CD4-positive, alpha-beta memory T cell (primary cell): ENCODE measurements at regions not wholly inside any gene's neighbourhood (a gene's known extent, or its start where the extent isn't known, plus 50 kb on each side); places are given as distances from the start of the nearest gene placed in this dataset.
"Not testable (repeated sequence)": the region's sequence is repeated elsewhere in the genome, so short reads cannot be mapped to it uniquely, and the experiment has no call there.

Experiments
- CTCF ChIA-PET: fragments of 350-600 bp; sonication (Branson Sonifier 250); formaldehyde crosslinking; loops from one replicate; lab custom pipeline; 2021; ENCODE audit warnings: inconsistent platforms; ENCODE audit not compliant: partially characterized antibody; lab: Charles Lee
- POLR2A ChIA-PET: fragments of 350-600 bp; sonication (Branson Sonifier 250); formaldehyde crosslinking; loops from one replicate; lab custom pipeline; 2021; ENCODE audit not compliant: partially characterized antibody; lab: Charles Lee
- DNase-seq, 5 donors: peaks; one replicate each; pipeline versions ENCODE4 v3.0.0 to v3.0.0-alpha.2; 2020 to 2022; ENCODE audit warnings: mixed read lengths in 1 of 5
- H3K27ac ChIP-seq: one replicate; pipeline ENCODE4 v1.7.0; 2013; ENCODE audit warnings: low read depth, low read length
- H3K27me3 ChIP-seq: 2 replicates; pipeline ENCODE4 v1.7.0; 2013; ENCODE audit warnings: mild to moderate bottlenecking, low read length, moderate library complexity; ENCODE audit not compliant: insufficient read depth
- H3K36me3 ChIP-seq: 2 replicates; pipeline ENCODE4 v1.7.0; 2013; ENCODE audit warnings: mild to moderate bottlenecking, low read length, moderate library complexity; ENCODE audit not compliant: insufficient read depth
- H3K4me1 ChIP-seq: 2 replicates; pipeline ENCODE4 v1.7.0; 2013; ENCODE audit warnings: mild to moderate bottlenecking, low read length, moderate library complexity; ENCODE audit not compliant: insufficient read depth
- H3K4me3 ChIP-seq, 2 donors: one replicate each; pipeline ENCODE4 v1.7.0; 2013; ENCODE audit warnings: low read length in 2 of 2, mild to moderate bottlenecking in 1 of 2
- H3K9me3 ChIP-seq, 2 donors: one replicate each; pipeline ENCODE4 v1.7.0; 2013; ENCODE audit warnings: low read length in 2 of 2, control low read depth in 1 of 2; ENCODE audit not compliant: control insufficient read depth in 1 of 2
- H3K27ac Mint-ChIP-seq, 7 donors: one replicate each; pipeline ENCODE4 v1.8.0; 2020 to 2021; ENCODE audit warnings: mixed read lengths in 7 of 7, mild to moderate bottlenecking in 6 of 7, inconsistent platforms in 3 of 7, moderate library complexity in 3 of 7
- H3K27me3 Mint-ChIP-seq, 2 donors: one replicate each; pipeline ENCODE4 v1.8.0; 2020 to 2021; ENCODE audit warnings: mixed read lengths in 2 of 2
- H3K36me3 Mint-ChIP-seq, 2 donors: one replicate each; pipeline ENCODE4 v1.8.0; 2020 to 2021; ENCODE audit warnings: mixed read lengths in 2 of 2, inconsistent platforms in 1 of 2, mild to moderate bottlenecking in 1 of 2
- H3K4me1 Mint-ChIP-seq, 4 donors: one replicate each; pipeline ENCODE4 v1.8.0; 2020 to 2021; ENCODE audit warnings: mixed read lengths in 4 of 4, mild to moderate bottlenecking in 1 of 4
- H3K4me3 Mint-ChIP-seq, 8 donors: one replicate each; pipeline ENCODE4 v1.8.0; 2020 to 2021; ENCODE audit warnings: mixed read lengths in 8 of 8, mild to moderate bottlenecking in 7 of 8, moderate library complexity in 6 of 8, inconsistent platforms in 3 of 8
- H3K9me3 Mint-ChIP-seq, 8 donors: one replicate each; pipeline ENCODE4 v1.8.0; 2020 to 2021; ENCODE audit warnings: mixed read lengths in 8 of 8, mild to moderate bottlenecking in 5 of 8, inconsistent platforms in 3 of 8, moderate library complexity in 1 of 8
- intact Hi-C: fragments of 100-400 bp; cut with micrococcal nuclease; formaldehyde crosslinking; loops from one replicate; pipeline ENCODE4 v1.15.1; 2023

DNA sequence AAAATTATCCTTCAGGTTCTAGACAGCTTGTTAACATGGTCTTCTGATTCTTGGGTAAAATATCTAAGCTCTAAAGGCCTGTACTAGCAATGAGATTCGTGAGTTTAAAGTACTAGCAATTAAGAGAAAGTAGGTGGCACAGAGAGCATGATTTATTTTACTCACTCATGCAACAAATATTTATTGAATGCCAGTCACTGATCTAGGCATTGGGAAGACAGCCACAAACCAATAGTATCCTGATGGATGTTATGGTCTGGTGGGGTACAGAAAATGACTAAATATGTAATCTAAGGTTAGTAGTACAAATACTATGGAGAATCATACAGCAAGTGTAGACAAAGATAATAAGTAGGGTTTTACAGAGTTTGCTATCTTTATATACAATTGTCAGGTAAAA lies 751.3 kb downstream of the ZNF385D start:
- no peak overlapping the region for H3K4me3 Mint-ChIP-seq

DNA sequence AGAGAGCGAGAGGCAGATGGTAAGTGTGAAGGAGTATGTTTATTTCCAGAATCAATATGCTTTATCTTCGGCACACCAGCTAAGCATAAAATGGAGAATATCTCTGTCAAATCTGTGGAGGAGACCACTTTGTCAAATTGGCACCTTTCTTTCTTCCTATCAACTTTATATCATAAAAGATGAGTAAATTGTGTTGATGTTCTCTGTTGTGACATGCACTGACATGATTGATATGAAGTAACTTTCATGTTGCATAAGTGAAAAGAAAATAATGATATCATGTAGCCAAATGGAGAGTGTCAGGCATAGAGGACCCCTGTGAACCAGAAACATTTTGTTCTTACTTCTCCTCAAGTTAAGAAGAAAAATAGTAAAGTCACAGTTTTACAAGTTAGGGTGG lies 753.8 kb downstream of the ZNF385D start:
- H3K27me3 ChIP-seq, result no peaks in the 10 kb centered on the region
- no peaks in the 10 kb centered on the region for H3K27me3 Mint-ChIP-seq
- no peaks in the 10 kb centered on the region for H3K9me3 ChIP-seq
- H3K4me3 ChIP-seq, result no peak overlapping the region
- no peaks in the 10 kb centered on the region for H3K4me1 ChIP-seq
- DNase-seq, result no peak
- no peaks in the 10 kb centered on the region for H3K36me3 ChIP-seq
- intact Hi-C loops, result no loop called here
- ChIA-PET POLR2A (no interaction called here), CTCF (no interaction called here)
- H3K4me3 Mint-ChIP-seq, result no peak overlapping the region
- no peak overlapping the region for H3K27ac ChIP-seq
- H3K36me3 Mint-ChIP-seq, result no peaks in the 10 kb centered on the region
- H3K27ac Mint-ChIP-seq, result no peak overlapping the region
- no peaks in the 10 kb centered on the region for H3K4me1 Mint-ChIP-seq
- H3K9me3 Mint-ChIP-seq, result peaks cover 0 to 10% (median 3%) of the 10 kb centered on the region in 8 donors

More for the DNA sequence above, 751.3 kb downstream of the ZNF385D start:
- no peaks in the 10 kb centered on the region for H3K36me3 ChIP-seq
- intact Hi-C loops, result no loop called here
- no peaks in the 10 kb centered on the region for H3K27me3 Mint-ChIP-seq
- no peak overlapping the region for H3K4me3 ChIP-seq
- H3K9me3 ChIP-seq, result no peaks in the 10 kb centered on the region
- ChIA-PET POLR2A (no interaction called here), CTCF (no interaction called here)
- peaks cover 0 to 13% (median 4%) of the 10 kb centered on the region in 8 donors for H3K9me3 Mint-ChIP-seq
- no peak for DNase-seq
- no peak overlapping the region for H3K27ac Mint-ChIP-seq
- H3K27ac ChIP-seq, result no peak overlapping the region
- no peaks in the 10 kb centered on the region for H3K4me1 Mint-ChIP-seq
- H3K4me1 ChIP-seq, result no peaks in the 10 kb centered on the region
- no peaks in the 10 kb centered on the region for H3K27me3 ChIP-seq
- H3K36me3 Mint-ChIP-seq, result peaks cover 0 to 3% of the 10 kb centered on the region in 2 donors

DNA sequence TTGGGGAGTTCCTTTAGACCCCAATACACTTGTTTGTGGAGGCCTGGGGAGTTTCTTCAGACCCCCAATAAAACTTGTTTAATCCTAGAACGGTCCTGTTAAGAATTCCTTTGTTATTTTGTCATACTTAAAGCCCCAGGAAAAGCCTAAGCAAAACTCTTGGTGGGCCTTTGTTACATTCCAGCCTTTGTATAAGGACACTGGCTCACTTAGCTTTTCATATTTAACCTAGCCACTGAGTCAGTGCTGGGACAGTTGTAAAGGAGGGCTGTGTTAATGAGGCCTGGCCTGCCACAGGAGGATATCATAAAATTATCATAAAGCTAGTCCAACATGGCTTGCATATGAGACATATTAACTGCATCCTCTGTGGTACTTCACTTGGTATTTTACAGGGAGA lies 760.1 kb downstream of the ZNF385D start:
- H3K27me3 Mint-ChIP-seq, result no peaks in the 10 kb centered on the region

DNA sequence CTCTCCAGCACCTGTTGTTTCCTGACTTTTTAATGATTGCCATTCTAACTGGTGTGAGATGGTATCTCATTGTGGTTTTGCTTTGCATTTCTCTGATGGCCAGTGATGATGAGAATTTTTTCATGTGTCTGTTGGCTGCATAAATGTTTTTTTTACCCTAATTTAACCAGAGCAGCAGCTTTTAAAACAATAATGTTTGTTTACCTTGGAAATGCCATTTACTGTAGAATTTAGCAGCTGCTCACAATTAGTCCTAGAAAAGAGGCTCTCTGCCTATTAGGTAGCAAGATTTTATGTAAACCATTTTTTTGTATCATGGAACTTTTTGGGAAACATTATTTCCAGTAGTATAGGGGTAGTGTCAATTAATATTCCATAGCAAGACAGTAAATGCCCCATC lies 761.4 kb downstream of the ZNF385D start:
- POLR2A ChIA-PET, result not testable (repeated sequence)

More for the DNA sequence above, 760.1 kb downstream of the ZNF385D start:
- Mint-ChIP-seq H3K36me3 (no peaks in the 10 kb centered on the region), H3K27ac (no peak overlapping the region), H3K4me3 (no peak overlapping the region), H3K4me1 (no peaks in the 10 kb centered on the region), H3K9me3 (peaks cover 0 to 22% (median 4%) of the 10 kb centered on the region in 8 donors)
- intact Hi-C loops, result no loop called here
- Histone ChIP-seq H3K27ac (no peak overlapping the region), H3K36me3 (no peaks in the 10 kb centered on the region), H3K27me3 (no peaks in the 10 kb centered on the region), H3K4me1 (no peaks in the 10 kb centered on the region), H3K9me3 (no peaks in the 10 kb centered on the region), H3K4me3 (no peak overlapping the region)
- ChIA-PET POLR2A (no interaction called here), CTCF (no interaction called here)
- DNase-seq, result no peak

DNA sequence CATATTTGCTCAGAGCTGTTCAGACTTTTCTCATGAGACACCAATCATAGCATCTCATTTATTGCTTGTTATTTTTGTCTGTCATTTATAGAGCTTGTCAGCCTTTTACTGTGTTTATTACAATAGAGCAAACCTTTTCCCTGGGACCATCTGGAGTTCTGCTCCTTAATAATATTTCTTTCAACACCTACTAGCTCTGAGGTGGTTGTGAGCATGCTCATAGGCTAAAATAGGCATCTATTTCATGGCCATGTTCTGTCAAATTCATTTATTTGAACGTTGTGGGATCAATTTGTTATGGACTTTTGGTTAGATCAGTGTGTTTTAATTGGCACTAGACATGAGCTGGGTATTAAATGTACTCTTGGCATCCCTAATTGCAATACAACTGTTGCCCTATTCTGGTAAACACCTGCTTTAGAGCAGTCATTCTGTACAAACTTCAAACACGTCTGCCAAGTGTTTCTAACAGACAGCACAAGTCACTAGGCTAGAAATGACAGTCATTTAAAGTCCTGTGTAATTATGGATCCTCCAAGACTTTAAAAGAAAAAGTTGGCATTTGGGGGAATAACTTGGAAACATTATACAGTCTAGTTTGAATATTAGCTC lies 766.3 kb downstream of the ZNF385D start:
- no peak overlapping the region for H3K27ac ChIP-seq
- no peak overlapping the region for H3K4me3 ChIP-seq
- peaks cover 0 to 18% (median 7%) of the 10 kb centered on the region in 8 donors for H3K9me3 Mint-ChIP-seq
- no peaks in the 10 kb centered on the region for H3K27me3 Mint-ChIP-seq
- no peaks in the 10 kb centered on the region for H3K4me1 ChIP-seq
- POLR2A ChIA-PET, result no interaction called here
- CTCF ChIA-PET, result interaction anchor here (0.6 kb wide), 1 partner anchor 1100 kb away, joined by 3 read pairs; no protein-coding TSS in a partner anchor
- H3K36me3 ChIP-seq, result no peaks in the 10 kb centered on the region
- H3K36me3 Mint-ChIP-seq, result no peaks in the 10 kb centered on the region
- H3K27me3 ChIP-seq, result no peaks in the 10 kb centered on the region
- DNase-seq, result no peak
- no peaks in the 10 kb centered on the region for H3K4me1 Mint-ChIP-seq
- no peak overlapping the region for H3K4me3 Mint-ChIP-seq
- H3K9me3 ChIP-seq, result no peaks in the 10 kb centered on the region
- intact Hi-C loops, result no loop called here
- H3K27ac Mint-ChIP-seq, result no peak overlapping the region

More for the DNA sequence above, 761.4 kb downstream of the ZNF385D start:
- H3K9me3 Mint-ChIP-seq, result peaks cover 0 to 16% (median 4%) of the 10 kb centered on the region in 8 donors
- H3K27me3 ChIP-seq, H3K36me3 ChIP-seq, H3K27ac Mint-ChIP-seq, DNase-seq, H3K4me1 ChIP-seq, H3K4me3 Mint-ChIP-seq, H3K27ac ChIP-seq, H3K27me3 Mint-ChIP-seq, H3K4me1 Mint-ChIP-seq, H3K4me3 ChIP-seq, CTCF ChIA-PET, intact Hi-C loops, H3K36me3 Mint-ChIP-seq, H3K9me3 ChIP-seq: not testable (repeated sequence)

DNA sequence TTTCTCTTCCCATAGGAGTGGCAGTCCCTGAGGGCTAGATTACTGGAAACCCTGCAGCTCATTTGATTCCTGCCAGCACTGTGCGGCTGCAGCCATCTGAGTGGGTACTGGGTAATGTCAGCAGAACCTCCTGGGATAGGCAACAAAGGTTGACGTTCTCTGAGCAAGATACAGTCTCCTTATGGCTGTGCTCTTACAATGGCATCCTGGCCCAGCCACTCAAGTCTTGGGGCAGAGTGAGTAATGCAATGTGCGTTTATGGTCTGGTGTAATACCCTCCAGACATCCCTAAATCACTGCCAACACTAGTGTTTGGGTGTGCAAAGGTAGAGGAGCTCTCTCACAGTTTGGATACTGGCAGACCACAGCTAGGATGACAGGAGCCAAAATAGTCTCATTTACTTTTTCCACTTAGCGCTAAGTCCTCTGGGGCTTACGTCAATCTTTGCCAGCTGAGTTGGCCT lies 775.8 kb downstream of the ZNF385D start:
- no peak for DNase-seq
- intact Hi-C loops, result no loop called here
- H3K27ac Mint-ChIP-seq, result no peak overlapping the region
- H3K27me3 Mint-ChIP-seq, result no peaks in the 10 kb centered on the region
- Histone ChIP-seq H3K4me3 (no peak overlapping the region), H3K4me1 (no peaks in the 10 kb centered on the region), H3K9me3 (no peaks in the 10 kb centered on the region), H3K36me3 (no peaks in the 10 kb centered on the region), H3K27me3 (no peaks in the 10 kb centered on the region), H3K27ac (no peak overlapping the region)
- no peak overlapping the region for H3K4me3 Mint-ChIP-seq
- no peaks in the 10 kb centered on the region for H3K4me1 Mint-ChIP-seq
- peaks cover 4 to 28% (median 12%) of the 10 kb centered on the region in 8 donors for H3K9me3 Mint-ChIP-seq
- CTCF ChIA-PET, result no interaction called here
- POLR2A ChIA-PET, result no interaction called here
- no peaks in the 10 kb centered on the region for H3K36me3 Mint-ChIP-seq

DNA sequence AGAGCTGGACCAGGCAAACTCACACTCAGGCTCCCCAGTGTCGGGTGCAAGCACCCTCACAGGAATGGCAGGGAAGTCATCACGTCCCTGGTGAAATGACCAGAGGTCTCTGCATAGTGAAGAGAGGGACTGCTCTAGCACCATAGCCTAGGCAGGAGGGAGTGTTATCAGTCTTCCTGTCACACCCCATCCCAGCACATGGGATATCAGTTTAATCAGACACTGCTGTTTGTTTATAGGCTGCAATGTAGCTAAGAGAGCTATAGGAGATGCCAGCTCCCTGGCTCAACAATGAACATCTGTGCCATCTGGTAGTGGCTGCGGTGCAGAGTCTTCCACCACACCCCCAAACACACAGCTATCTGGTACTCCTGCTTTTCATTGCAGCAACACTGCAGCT lies 776.6 kb downstream of the ZNF385D start:
- Mint-ChIP-seq H3K9me3 (peaks cover 4 to 30% (median 15%) of the 10 kb centered on the region in 8 donors), H3K4me1 (no peaks in the 10 kb centered on the region), H3K27ac (no peak overlapping the region), H3K36me3 (no peaks in the 10 kb centered on the region), H3K4me3 (no peak overlapping the region), H3K27me3 (no peaks in the 10 kb centered on the region)
- POLR2A ChIA-PET, result no interaction called here
- no peak overlapping the region for H3K4me3 ChIP-seq
- DNase-seq, result no peak
- H3K27me3 ChIP-seq, result no peaks in the 10 kb centered on the region
- H3K9me3 ChIP-seq, result no peaks in the 10 kb centered on the region
- CTCF ChIA-PET, result no interaction called here
- no peaks in the 10 kb centered on the region for H3K36me3 ChIP-seq
- intact Hi-C loops, result no loop called here
- no peak overlapping the region for H3K27ac ChIP-seq
- H3K4me1 ChIP-seq, result no peaks in the 10 kb centered on the region
